Common myeloid progenitor, CD34-positive (primary cell): ENCODE measurements at regions not wholly inside any gene's neighbourhood (a gene's known extent, or its start where the extent isn't known, plus 50 kb on each side); places are given as distances from the start of the nearest gene placed in this dataset.

Experiments
- CTCF ChIA-PET: fragments of 350-600 bp; sonication (Branson Sonifier 250); formaldehyde crosslinking; loops from one replicate; lab custom pipeline; 2021; ENCODE audit warnings: antibody characterized with exemption; lab: Charles Lee
- POLR2A ChIA-PET: fragments of 350-600 bp; sonication (Branson Sonifier 250); formaldehyde crosslinking; loops from one replicate; lab custom pipeline; 2021; ENCODE audit warnings: antibody characterized with exemption; lab: Charles Lee
- DNase-seq, 3 donors: peaks; one replicate each; pipeline versions ENCODE4 v3.0.0 to v3.0.0-alpha.2; 2013
- H3K27ac ChIP-seq, 2 experiments: 1 replicate in 1 of 2; 2 replicates in 1 of 2; pipeline ENCODE4 v1.7.0; 2013; ENCODE audit warnings: inconsistent platforms in 2 of 2, low read length in 2 of 2, mild to moderate bottlenecking in 2 of 2, low read depth in 1 of 2, moderate library complexity in 1 of 2; ENCODE audit not compliant: severe bottlenecking in 2 of 2, insufficient read depth in 1 of 2, poor library complexity in 1 of 2
- H3K27me3 ChIP-seq, 5 experiments: replicated peaks in 2 of 5; 1 replicate in 3 of 5; 2 replicates in 2 of 5; pipeline versions ENCODE4 v1.6.1 to v1.7.0; 2013; ENCODE audit warnings: low read length in 4 of 5, mild to moderate bottlenecking in 2 of 5, moderate library complexity in 2 of 5, inconsistent platforms in 1 of 5; ENCODE audit not compliant: insufficient read depth in 5 of 5, control insufficient read depth in 4 of 5
- H3K36me3 ChIP-seq, 4 experiments: 1 replicate in 2 of 4; 2 replicates in 2 of 4; pipeline versions ENCODE4 v1.6.1 to v1.7.0; 2013; ENCODE audit warnings: low read length in 3 of 4, control low read depth in 1 of 4, mild to moderate bottlenecking in 1 of 4; ENCODE audit not compliant: control insufficient read depth in 4 of 4, insufficient read depth in 4 of 4
- H3K4me1 ChIP-seq, 4 experiments: 1 replicate in 3 of 4; 2 replicates in 1 of 4; pipeline versions ENCODE4 v1.6.1 to v1.7.1; 2013; ENCODE audit warnings: low read length in 3 of 4, mild to moderate bottlenecking in 3 of 4, control low read depth in 1 of 4, inconsistent platforms in 1 of 4, moderate library complexity in 1 of 4; ENCODE audit not compliant: control insufficient read depth in 4 of 4, insufficient read depth in 4 of 4; ENCODE audit errors: control extremely low read depth in 1 of 4
- H3K4me3 ChIP-seq, 7 experiments: 1 replicate in 4 of 7; 2 replicates in 3 of 7; pipeline versions ENCODE4 v1.5.1 to v1.7.0; 2013; ENCODE audit warnings: mild to moderate bottlenecking in 7 of 7, low read length in 6 of 7, moderate library complexity in 6 of 7, inconsistent platforms in 2 of 7, low read depth in 2 of 7, control low read depth in 1 of 7; ENCODE audit not compliant: insufficient read depth in 4 of 7, control insufficient read depth in 1 of 7; ENCODE audit errors: extremely low read depth in 1 of 7
- H3K9me3 ChIP-seq, 5 experiments: 1 replicate in 4 of 5; 2 replicates in 1 of 5; pipeline versions ENCODE4 v1.6.1 to v1.7.1; 2013; ENCODE audit warnings: low read length in 4 of 5, mild to moderate bottlenecking in 2 of 5, inconsistent platforms in 1 of 5, low read depth in 1 of 5, moderate library complexity in 1 of 5; ENCODE audit not compliant: control insufficient read depth in 4 of 5, insufficient read depth in 2 of 5; ENCODE audit errors: control extremely low read depth in 1 of 5
- WGBS: methylation state at CpG from one replicate; pipeline ENCODE4 v1.1.5; 2013; ENCODE audit not compliant: insufficient coverage; 5-methylcytosine and 5-hydroxymethylcytosine counted together

- ChIA-PET POLR2A (no interaction called here), CTCF (no interaction called here)
- no peak overlapping the region for H3K4me3 ChIP-seq
- no peaks in the 10 kb centered on the region for H3K4me1 ChIP-seq
- H3K9me3 ChIP-seq, result peaks cover 0 to 14% (median 5%) of the 10 kb centered on the region in 5 experiments
- no peak for DNase-seq
- no peak overlapping the region for H3K27ac ChIP-seq
- H3K36me3 ChIP-seq, result no peaks in the 10 kb centered on the region
- H3K27me3 ChIP-seq, result peaks cover 0 to 3% (median 0%) of the 10 kb centered on the region in 5 experiments
- WGBS, result 99% methylated on average over 15 of the region's 16 CpGs
Observed at GRCh38 chr10:129353101-129353500, 113.9 kb upstream of the MGMT start.

- H3K9me3 ChIP-seq, result peaks cover 0 to 13% (median 4%) of the 10 kb centered on the region in 5 experiments
- no peak for DNase-seq
- H3K4me1 ChIP-seq, result no peaks in the 10 kb centered on the region
- H3K27ac ChIP-seq, result no peak overlapping the region
- CTCF ChIA-PET, result no interaction called here
- POLR2A ChIA-PET, result no interaction called here
- peaks cover 0 to 26% (median 5%) of the 10 kb centered on the region in 5 experiments for H3K27me3 ChIP-seq
- H3K4me3 ChIP-seq, result no peak overlapping the region
- no peaks in the 10 kb centered on the region for H3K36me3 ChIP-seq
- 99% methylated on average over 9 of the region's 10 CpGs for WGBS
Observed at GRCh38 chr10:129360046-129360445, 107.0 kb upstream of the MGMT start.

- CTCF ChIA-PET, result interaction anchor here (0.6 kb wide), 1 partner anchor 1645 kb away, joined by 3 read pairs; no protein-coding TSS in a partner anchor
- WGBS, result 98% methylated on average over 11 of the region's 18 CpGs
Observed at GRCh38 chr10:129361676-129362376, 105.2 kb upstream of the MGMT start.

GRCh38 chr10:129364949-129365348 lies 102.1 kb upstream of the MGMT start:
- 98% methylated on average over 5 of the region's 6 CpGs for WGBS
- ChIA-PET POLR2A (no interaction called here), CTCF (no interaction called here)
- H3K4me3 ChIP-seq, result no peak overlapping the region
- H3K36me3 ChIP-seq, result no peaks in the 10 kb centered on the region
- H3K4me1 ChIP-seq, result no peaks in the 10 kb centered on the region
- no peaks in the 10 kb centered on the region for H3K9me3 ChIP-seq
- no peak overlapping the region for H3K27ac ChIP-seq
- H3K27me3 ChIP-seq, result peaks cover 0 to 55% (median 16%) of the 10 kb centered on the region in 5 experiments
- no peak for DNase-seq

More at GRCh38 chr10:129361676-129362376, 105.2 kb upstream of the MGMT start:
- Histone ChIP-seq H3K4me3 (no peak overlapping the region), H3K36me3 (no peaks in the 10 kb centered on the region), H3K9me3 (peaks cover 0 to 4% (median 3%) of the 10 kb centered on the region in 5 experiments), H3K27ac (no peak overlapping the region), H3K4me1 (no peaks in the 10 kb centered on the region), H3K27me3 (peaks cover 0 to 29% (median 5%) of the 10 kb centered on the region in 5 experiments)
- DNase-seq, result no peak
- POLR2A ChIA-PET, result no interaction called here

- Histone ChIP-seq H3K4me1 (no peaks in the 10 kb centered on the region), H3K27me3 (peaks cover 0 to 61% (median 17%) of the 10 kb centered on the region in 5 experiments), H3K9me3 (no peaks in the 10 kb centered on the region), H3K4me3 (no peak overlapping the region), H3K27ac (no peak overlapping the region), H3K36me3 (no peaks in the 10 kb centered on the region)
- POLR2A ChIA-PET, result interaction anchor here (0.6 kb wide), 1 partner anchor 42 kb away, joined by 3 read pairs; no protein-coding TSS in a partner anchor
- 94% methylated on average over 4 of the region's 6 CpGs for WGBS
- DNase-seq, result peak; percentile 3 to 10 (median 8)
- CTCF ChIA-PET, result interaction anchor here (1.3 kb wide), 1 partner anchor 30 kb away, joined by 3 read pairs; no protein-coding TSS in a partner anchor
Observed at GRCh38 chr10:129365767-129366402, 101.2 kb upstream of the MGMT start.

- Histone ChIP-seq H3K27me3 (peaks cover 2 to 66% (median 17%) of the 10 kb centered on the region in 5 experiments), H3K4me1 (peaks cover 0 to 2% (median under 1%) of the 10 kb centered on the region in 4 experiments), H3K4me3 (no peak overlapping the region), H3K36me3 (no peaks in the 10 kb centered on the region), H3K9me3 (no peaks in the 10 kb centered on the region), H3K27ac (no peak overlapping the region)
- ChIA-PET POLR2A (interaction anchor here (0.6 kb wide), 1 partner anchor 42 kb away, joined by 3 read pairs; no protein-coding TSS in a partner anchor), CTCF (interaction anchor here (1.3 kb wide), 1 partner anchor 30 kb away, joined by 3 read pairs; no protein-coding TSS in a partner anchor)
- 83% methylated on average over 2 of the region's 3 CpGs for WGBS
- DNase-seq, result no peak
Observed at GRCh38 chr10:129366450-129366849, 100.6 kb upstream of the MGMT start.

GRCh38 chr10:129369566-129369965 lies 97.5 kb upstream of the MGMT start:
- CTCF ChIA-PET, result no interaction called here
- 99% methylated on average over 5 of the region's 10 CpGs for WGBS

More at GRCh38 chr10:129369566-129369965, 97.5 kb upstream of the MGMT start:
- Histone ChIP-seq H3K27ac (no peak overlapping the region), H3K4me3 (no peak overlapping the region), H3K9me3 (no peaks in the 10 kb centered on the region), H3K4me1 (peaks cover 8 to 19% (median 14%) of the 10 kb centered on the region in 4 experiments), H3K27me3 (peaks cover 5 to 66% (median 36%) of the 10 kb centered on the region in 5 experiments), H3K36me3 (no peaks in the 10 kb centered on the region)
- no peak for DNase-seq
- POLR2A ChIA-PET, result no interaction called here
